HepG2 (cell line): ENCODE measurements at regions not wholly inside any gene's neighbourhood (a gene's known extent, or its start where the extent isn't known, plus 50 kb on each side); places are given as distances from the start of the nearest gene placed in this dataset.
A peak's percentile ranks its signal among the peaks of the same experiment; 100 is the strongest.
"Not testable (repeated sequence)": the region's sequence is repeated elsewhere in the genome, so short reads cannot be mapped to it uniquely, and the experiment has no call there.

Experiments used
- ATAC-seq: fragments of 200-7000 bp; cut with Tn5 transposase; 3 replicates; pipeline ENCODE4 v1.9.1; 2020; ENCODE audit warnings: mild to moderate bottlenecking, moderate library complexity
- BruUV-seq: library from RNA; stranded (reverse); fragments of 400-500 nt; replicated peaks from 2 replicates; lab custom pipeline; 2021; lab: Mats Ljungman, UMichigan
- CTCF ChIA-PET: fragments of 300-600 bp; formaldehyde crosslinking; extraction: SDS; loops from one replicate; lab custom pipeline; 2021; ENCODE audit warnings: low total read pairs, inconsistent platforms, low intra/inter-chr PET ratio; lab: Yijun Ruan, JAX
- POLR2A ChIA-PET: fragments of 350-600 bp; sonication (Branson Sonifier 250); formaldehyde crosslinking; loops from one replicate; lab custom pipeline; 2020; ENCODE audit warnings: antibody characterized with exemption, inconsistent platforms; lab: Yijun Ruan, JAX
- DNase-seq: peaks from one replicate; pipeline ENCODE4 v3.0.0-alpha.2; 2015; ENCODE audit warnings: low spot score
- FAIRE-seq: peaks from 3 replicates; lab custom pipeline; 2011; peaks lifted over from hg19 to GRCh38; lab: Jason Lieb, UNC
- H2AFZ ChIP-seq: one replicate; pipeline ENCODE4 v1.6.1; 2011; ENCODE audit warnings: low read length, inconsistent platforms
- H3K27ac ChIP-seq: fragments of 300-600 bp; 3 replicates; pipeline ENCODE4 v1.8.0; 2011; ENCODE audit warnings: mixed run types, mild to moderate bottlenecking, mixed read lengths, low read length, inconsistent platforms; ENCODE audit not compliant: insufficient read depth; ENCODE audit errors: extremely low read length
- H3K27me3 ChIP-seq, 2 experiments: fragments of 200-600 bp in 1 of 2; 2 replicates in 1 of 2; 3 replicates in 1 of 2; pipeline versions ENCODE4 v1.6.0 to v1.8.0; 2011; ENCODE audit warnings: low read length in 2 of 2, mild to moderate bottlenecking in 2 of 2, moderate library complexity in 2 of 2, inconsistent platforms in 1 of 2; ENCODE audit not compliant: insufficient read depth in 2 of 2, control insufficient read depth in 1 of 2
- H3K36me3 ChIP-seq, 2 experiments: fragments of 200-600 bp in 1 of 2; replicated peaks in 1 of 2; 2 replicates in 1 of 2; 3 replicates in 1 of 2; pipeline versions ENCODE4 v1.5.1 to v1.8.0; 2011; ENCODE audit warnings: low read length in 2 of 2, inconsistent platforms in 1 of 2; ENCODE audit not compliant: insufficient read depth in 2 of 2, control insufficient read depth in 1 of 2
- H3K4me1 ChIP-seq: 2 replicates; pipeline ENCODE4 v1.5.1; 2012; ENCODE audit warnings: low read length, inconsistent platforms; ENCODE audit not compliant: insufficient read depth
- H3K4me2 ChIP-seq: 2 replicates; pipeline ENCODE4 v1.6.0; 2011; ENCODE audit warnings: low read depth, low read length, inconsistent platforms
- H3K4me3 ChIP-seq, 3 experiments: fragments of 200-600 bp in 1 of 3; sonication (generic), shearing (Covaris generic) in 1 of 3; replicated peaks in 1 of 3; 2 replicates each; pipeline ENCODE4 v1.5.1; 2011 to 2016; ENCODE audit warnings: low read length in 3 of 3, inconsistent platforms in 2 of 3, low read depth in 2 of 3, mild to moderate bottlenecking in 2 of 3, control low read depth in 1 of 3, mixed read lengths in 1 of 3; ENCODE audit not compliant: insufficient read depth in 1 of 3
- H3K79me2 ChIP-seq: one replicate; pipeline ENCODE4 v1.6.1; 2011; ENCODE audit warnings: low read length, inconsistent platforms; ENCODE audit not compliant: insufficient read depth
- H3K9ac ChIP-seq: 2 replicates; pipeline ENCODE4 v1.6.0; 2011; ENCODE audit warnings: mild to moderate bottlenecking, low read depth, low read length, inconsistent platforms; ENCODE audit not compliant: insufficient read depth
- H3K9me3 ChIP-seq: 2 replicates; pipeline ENCODE4 v1.5.1; 2012; ENCODE audit warnings: mild to moderate bottlenecking, low read length
- H4K20me1 ChIP-seq: 2 replicates; pipeline ENCODE4 v1.6.0; 2011; ENCODE audit warnings: inconsistent platforms, mild to moderate bottlenecking, low read length, moderate library complexity; ENCODE audit not compliant: insufficient read depth
- FOXA1 ChIP-seq, 2 experiments: fragments of 450-650 bp in 1 of 2; sonication (generic) in 1 of 2; formaldehyde crosslinking in 1 of 2; IDR thresholded peaks; 2 replicates each; pipeline versions ENCODE4 v1.4.0 to v1.6.1; 2016 to 2020; ENCODE audit warnings: missing genetic modification reagents in 1 of 2
- GABPA ChIP-seq, 2 experiments: IDR thresholded peaks; 2 replicates each; pipeline ENCODE4 v1.6.1; 2011 to 2016; ENCODE audit warnings: low read depth in 2 of 2, low read length in 1 of 2, missing biosample characterization in 1 of 2, missing genetic modification characterization in 1 of 2
- GABPB1 ChIP-seq: IDR thresholded peaks from 2 replicates; pipeline ENCODE4 v1.6.1; 2016; ENCODE audit warnings: mild to moderate bottlenecking, missing genetic modification reagents, moderate library complexity, missing compliant biosample characterization
- MAX ChIP-seq: IDR thresholded peaks from 2 replicates; pipeline ENCODE4 v1.6.1; 2012; ENCODE audit warnings: inconsistent platforms
- MLLT10 ChIP-seq: sonication (generic); formaldehyde crosslinking; IDR thresholded peaks from 2 replicates; pipeline ENCODE4 v1.4.0; 2020; ENCODE audit warnings: missing genetic modification reagents
- MTA1 ChIP-seq: sonication (generic); formaldehyde crosslinking; IDR thresholded peaks from 2 replicates; pipeline ENCODE4 v1.4.0; 2020; ENCODE audit warnings: missing genetic modification reagents, mild to moderate bottlenecking, borderline replicate concordance
- RARA ChIP-seq: IDR thresholded peaks from 2 replicates; pipeline ENCODE4 v1.6.1; 2016; ENCODE audit warnings: missing genetic modification reagents, missing compliant biosample characterization
- ZBTB44 ChIP-seq: sonication (generic); formaldehyde crosslinking; IDR thresholded peaks from 2 replicates; pipeline ENCODE4 v1.4.0; 2020; ENCODE audit warnings: missing genetic modification reagents
- ZNF274 ChIP-seq: sonication (generic); formaldehyde crosslinking; IDR thresholded peaks from 2 replicates; pipeline ENCODE4 v1.5.1; 2020; ENCODE audit warnings: mild to moderate bottlenecking, missing genetic modification reagents
- ZNF280B ChIP-seq: sonication (generic); formaldehyde crosslinking; IDR thresholded peaks from 2 replicates; pipeline ENCODE4 v1.5.0; 2020; ENCODE audit warnings: missing genetic modification reagents, mild to moderate bottlenecking, borderline replicate concordance
- ZNF292 ChIP-seq: sonication (generic); formaldehyde crosslinking; IDR thresholded peaks from 2 replicates; pipeline ENCODE4 v1.8.1; 2022; ENCODE audit warnings: mild to moderate bottlenecking, low read depth, missing genetic modification reagents, borderline replicate concordance
- ZNF350 ChIP-seq: sonication (generic); formaldehyde crosslinking; IDR thresholded peaks from 2 replicates; pipeline ENCODE4 v1.4.0; 2020; ENCODE audit warnings: mild to moderate bottlenecking, low read depth, missing genetic modification reagents, borderline replicate concordance
- ZNF556 ChIP-seq: sonication (generic); formaldehyde crosslinking; IDR thresholded peaks from 2 replicates; pipeline ENCODE4 v1.4.0; 2020; ENCODE audit warnings: mild to moderate bottlenecking, missing genetic modification reagents, borderline replicate concordance
- ZNF619 ChIP-seq: sonication (generic); formaldehyde crosslinking; IDR thresholded peaks from 2 replicates; pipeline ENCODE4 v1.4.0; 2020; ENCODE audit warnings: mild to moderate bottlenecking, missing genetic modification reagents
- WGBS: methylation state at CpG from one replicate; pipeline ENCODE4 v1.1.6; 2017; ENCODE audit warnings: low lambda C conversion rate; 5-methylcytosine and 5-hydroxymethylcytosine counted together
- in situ Hi-C: cut with HindIII; loops from 2 replicates; pipeline ENCODE4 v1.10.0; 2017; ENCODE audit warnings: low pct_unique_long_range_greater_than_20kb; ENCODE audit not compliant: extremely low pct_ligation_motif_present
- intact Hi-C: fragments of 100-400 bp; cut with micrococcal nuclease; formaldehyde crosslinking; loops from one replicate; pipeline ENCODE4 v1.10.0; 2022; ENCODE audit not compliant: unreplicated experiment

- TF ChIP-seq ZNF280B (peak; percentile 44; the same call in 1 of the 2 replicates), MTA1 (CRISPR knock-in tag) (peak; percentile 38; the same call in 1 of the 2 replicates), ZNF619 (CRISPR knock-in tag) (0 out of 2 replicates have a peak, but pooled peaks have one; percentile 39), FOXA1 (CRISPR knock-in tag; IDR thresholded peaks at IDR 0.05) (peak; percentile 38; the same call in 1 of the 2 replicates), GABPB1 (CRISPR knock-in tag) (peak; percentile 27; the same call in 1 of the 2 replicates), ZNF350 (CRISPR knock-in tag) (peak; percentile 24; the same call in 1 of the 2 replicates), GABPA (CRISPR knock-in tag; IDR thresholded peaks at IDR 0.05; ENCODE audit: low read depth) (peak; percentile 55), ZNF274 (CRISPR knock-in tag) (0 out of 2 replicates have a peak, but pooled peaks have one; percentile 30), RARA (CRISPR knock-in tag) (peak; percentile 85)
- not testable (repeated sequence) for TF ChIP-seq FOXA1 (IDR thresholded peaks at IDR 0.05); GABPA (IDR thresholded peaks at IDR 0.05; ENCODE audit: low read depth, low read length)
These were observed 75.1 kb upstream of the ST3GAL5 start (continued) for GRCh38 chr2:85963747-85964418.

GRCh38 chr2:85963068-85963467 lies 74.3 kb upstream of the ST3GAL5 start:
- H3K9me3 ChIP-seq, result no peaks in the 10 kb centered on the region; the same call in 1 of the 2 replicates
- ChIA-PET CTCF (no interaction called here), POLR2A (interaction anchor here (1.3 kb wide), 1 partner anchor 11 kb away, joined by 6 read pairs; no protein-coding TSS in a partner anchor)
- BruUV-seq, result no TSS peak
- H3K79me2 ChIP-seq, result no peaks in the 10 kb centered on the region
- FAIRE-seq (no peak), DNase-seq (no peak), ATAC-seq (no peak)
- H3K36me3 ChIP-seq, result no peaks in the 10 kb centered on the region
- H3K4me2 ChIP-seq, result no peak overlapping the region
- H3K4me1 ChIP-seq, result 0 out of 2 replicates have a peak, but pooled peaks cover 10% of the 10 kb centered on the region
- H3K27me3 ChIP-seq, result no peaks in the 10 kb centered on the region
- TF ChIP-seq ZBTB44 (CRISPR knock-in tag), result no peak
- no peak for TF ChIP-seq MLLT10 (CRISPR knock-in tag)
- TF ChIP-seq ZNF292 (CRISPR knock-in tag), result no peak
- TF ChIP-seq MAX, result no peak
- TF ChIP-seq ZNF556 (CRISPR knock-in tag), result no peak
- 68% methylated on average over 4 of the region's 4 CpGs for WGBS
- H3K4me3 ChIP-seq, result no peak overlapping the region
- in situ Hi-C loops, result no loop called here
- no peaks in the 10 kb centered on the region for H4K20me1 ChIP-seq
- H3K27ac ChIP-seq, result no peak overlapping the region
- H3K9ac ChIP-seq, result no peak overlapping the region
- no peak overlapping the region for H2AFZ ChIP-seq
- intact Hi-C loops, result no loop called here
